SK-N-SH (cell line): ENCODE measurements at regions not wholly inside any gene's neighbourhood (a gene's known extent, or its start where the extent isn't known, plus 50 kb on each side); places are given as distances from the start of the nearest gene placed in this dataset.

ENCODE experiments used
- EP300 ChIP-seq, 2 experiments: IDR thresholded peaks; 2 replicates each; pipeline versions ENCODE4 v1.4.0 to v1.6.1; 2012; ENCODE audit warnings: borderline replicate concordance in 1 of 2, low read depth in 1 of 2, low read length in 1 of 2
- NFIC ChIP-seq: IDR thresholded peaks from 2 replicates; pipeline ENCODE4 v1.4.0; 2012; ENCODE audit warnings: borderline replicate concordance
- POLR2AphosphoS5 ChIP-seq: IDR thresholded peaks from 2 replicates; pipeline ENCODE4 v1.6.1; 2012; ENCODE audit warnings: low read depth, low read length
- SIN3A ChIP-seq: IDR thresholded peaks from 2 replicates; pipeline ENCODE4 v1.6.1; 2012; ENCODE audit warnings: low read depth, mild to moderate bottlenecking, low read length, moderate library complexity, borderline replicate concordance
- TF ChIP-seq, protein P1 (sequence below): fragments of 200-600 bp; sonication (generic); IDR thresholded peaks from 2 replicates; pipeline ENCODE4 v1.6.1; 2017; ENCODE audit warnings: antibody characterized with exemption, mild to moderate bottlenecking, moderate library complexity

DNA sequence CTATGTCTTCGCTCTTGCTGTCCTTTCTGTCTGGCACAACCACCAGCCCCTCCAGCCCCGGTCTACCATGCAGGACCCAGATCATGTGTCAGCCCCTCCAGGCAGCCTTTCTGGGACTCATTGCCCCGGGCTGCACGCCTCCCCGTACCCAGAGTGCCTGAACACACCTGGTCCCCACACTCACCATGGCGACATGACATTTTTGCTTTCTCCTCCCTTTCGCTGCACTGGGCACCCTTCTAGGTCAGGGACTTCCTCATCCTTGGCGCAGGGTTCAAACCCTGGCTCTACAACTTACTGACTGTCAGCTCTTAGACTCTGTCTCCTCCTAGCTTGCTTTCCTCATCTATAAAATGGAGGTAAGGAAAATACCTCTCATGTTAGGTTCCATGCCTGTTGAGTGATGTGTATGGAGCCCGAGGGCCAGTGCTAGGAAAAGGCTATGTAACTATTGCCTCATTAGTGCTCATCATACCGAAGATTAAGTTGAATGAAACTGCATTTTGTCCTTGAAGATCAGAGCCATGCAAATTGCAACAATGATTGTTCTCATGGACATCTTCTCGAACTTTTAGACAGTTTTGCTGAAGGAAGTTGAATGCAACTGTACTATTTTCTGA, 49.7 kb upstream of the TIAM2 start:
- TF ChIP-seq, protein P1, sequence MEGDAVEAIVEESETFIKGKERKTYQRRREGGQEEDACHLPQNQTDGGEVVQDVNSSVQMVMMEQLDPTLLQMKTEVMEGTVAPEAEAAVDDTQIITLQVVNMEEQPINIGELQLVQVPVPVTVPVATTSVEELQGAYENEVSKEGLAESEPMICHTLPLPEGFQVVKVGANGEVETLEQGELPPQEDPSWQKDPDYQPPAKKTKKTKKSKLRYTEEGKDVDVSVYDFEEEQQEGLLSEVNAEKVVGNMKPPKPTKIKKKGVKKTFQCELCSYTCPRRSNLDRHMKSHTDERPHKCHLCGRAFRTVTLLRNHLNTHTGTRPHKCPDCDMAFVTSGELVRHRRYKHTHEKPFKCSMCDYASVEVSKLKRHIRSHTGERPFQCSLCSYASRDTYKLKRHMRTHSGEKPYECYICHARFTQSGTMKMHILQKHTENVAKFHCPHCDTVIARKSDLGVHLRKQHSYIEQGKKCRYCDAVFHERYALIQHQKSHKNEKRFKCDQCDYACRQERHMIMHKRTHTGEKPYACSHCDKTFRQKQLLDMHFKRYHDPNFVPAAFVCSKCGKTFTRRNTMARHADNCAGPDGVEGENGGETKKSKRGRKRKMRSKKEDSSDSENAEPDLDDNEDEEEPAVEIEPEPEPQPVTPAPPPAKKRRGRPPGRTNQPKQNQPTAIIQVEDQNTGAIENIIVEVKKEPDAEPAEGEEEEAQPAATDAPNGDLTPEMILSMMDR: no peak
- TF ChIP-seq SIN3A: no peak
- TF ChIP-seq POLR2AphosphoS5: no peak
- TF ChIP-seq NFIC: no peak
- TF ChIP-seq EP300 (IDR thresholded peaks at IDR 0.05; ENCODE audit: borderline replicate concordance in 1 of 2, low read depth in 1 of 2, low read length in 1 of 2): no peak
